IMR-90 (cell line): ENCODE measurements at regions not wholly inside any gene's neighbourhood (a gene's known extent, or its start where the extent isn't known, plus 50 kb on each side); places are given as distances from the start of the nearest gene placed in this dataset.

ENCODE experiments used
- ATAC-seq: fragments of 200-7000 bp; cut with Tn5 transposase; 2 replicates; pipeline ENCODE4 v1.9.1; 2020; ENCODE audit warnings: low read depth, mild to moderate bottlenecking, moderate library complexity
- BruUV-seq: library from RNA; stranded (reverse); fragments of 400-500 nt; replicated peaks from 2 replicates; lab custom pipeline; 2021; lab: Mats Ljungman, UMichigan
- CTCF ChIA-PET: fragments of 300-600 bp; formaldehyde crosslinking; extraction: SDS; loops from one replicate; lab custom pipeline; 2021; ENCODE audit warnings: antibody characterized with exemption; lab: Yijun Ruan, JAX
- POLR2A ChIA-PET: fragments of 300-600 bp; sonication (Branson Sonifier 250); formaldehyde crosslinking; loops from one replicate; lab custom pipeline; 2022; ENCODE audit warnings: antibody characterized with exemption; ENCODE audit not compliant: unreplicated experiment; lab: Charles Lee
- DNase-seq: peaks from one replicate; pipeline ENCODE4 v3.0.0; 2013
- H2AFZ ChIP-seq: replicated peaks from 2 replicates; pipeline ENCODE3; 2013; ENCODE audit warnings: low read length, mild to moderate bottlenecking; ENCODE audit not compliant: poor library complexity
- H2AK5ac ChIP-seq: 2 replicates; pipeline ENCODE4 v1.6.1; 2013; ENCODE audit warnings: low read depth, low read length, inconsistent platforms
- H2AK9ac ChIP-seq: replicated peaks from 2 replicates; pipeline ENCODE3; 2013; ENCODE audit warnings: mild to moderate bottlenecking, low read depth, low read length, moderate library complexity; ENCODE audit not compliant: poor library complexity
- H2BK120ac ChIP-seq: 2 replicates; pipeline ENCODE4 v1.6.1; 2013; ENCODE audit warnings: low read depth, low read length, inconsistent platforms
- H2BK15ac ChIP-seq: 3 replicates; pipeline ENCODE4 v1.6.1; 2013; ENCODE audit warnings: low read depth, low read length, inconsistent platforms
- H2BK20ac ChIP-seq: 2 replicates; pipeline ENCODE4 v1.6.1; 2013; ENCODE audit warnings: low read depth, mild to moderate bottlenecking, inconsistent platforms, low read length, moderate library complexity
- H2BK5ac ChIP-seq: 2 replicates; pipeline ENCODE4 v1.6.1; 2013; ENCODE audit warnings: mild to moderate bottlenecking, low read depth, low read length, inconsistent platforms; ENCODE audit not compliant: poor library complexity, severe bottlenecking
- H3K14ac ChIP-seq: replicated peaks from 2 replicates; pipeline ENCODE4 v1.6.1; 2013; ENCODE audit warnings: low read depth, low read length, inconsistent platforms
- H3K18ac ChIP-seq: 2 replicates; pipeline ENCODE4 v1.6.1; 2013; ENCODE audit warnings: low read depth, low read length, control low read depth
- H3K23ac ChIP-seq: 2 replicates; pipeline ENCODE4 v1.6.1; 2013; ENCODE audit warnings: low read depth, low read length, inconsistent platforms
- H3K27ac ChIP-seq: 2 replicates; pipeline ENCODE4 v1.5.1; 2013; ENCODE audit warnings: mild to moderate bottlenecking, control low read depth, low read length; ENCODE audit not compliant: insufficient read depth
- H3K27me3 ChIP-seq: 2 replicates; pipeline ENCODE4 v1.6.1; 2013; ENCODE audit warnings: low read length; ENCODE audit not compliant: control insufficient read depth, insufficient read depth
- H3K36me3 ChIP-seq: 2 replicates; pipeline ENCODE4 v1.6.1; 2013; ENCODE audit warnings: low read length, mixed read lengths; ENCODE audit not compliant: control insufficient read depth, insufficient read depth
- H3K4ac ChIP-seq: 2 replicates; pipeline ENCODE4 v1.6.1; 2013; ENCODE audit warnings: low read depth, low read length, inconsistent platforms
- H3K4me1 ChIP-seq: 2 replicates; pipeline ENCODE4 v1.6.1; 2013; ENCODE audit warnings: low read length, mixed read lengths; ENCODE audit not compliant: control insufficient read depth, insufficient read depth
- H3K4me2 ChIP-seq: 2 replicates; pipeline ENCODE4 v1.6.1; 2013; ENCODE audit warnings: low read depth, mild to moderate bottlenecking, control low read depth, low read length, moderate library complexity
- H3K4me3 ChIP-seq: 2 replicates; pipeline ENCODE4 v1.5.1; 2013; ENCODE audit warnings: low read depth, mild to moderate bottlenecking, control low read depth, low read length, moderate library complexity; ENCODE audit not compliant: insufficient read depth
- H3K56ac ChIP-seq: 2 replicates; pipeline ENCODE4 v1.6.1; 2013; ENCODE audit warnings: low read length, inconsistent platforms; ENCODE audit not compliant: insufficient read depth; ENCODE audit errors: extremely low read depth
- H3K79me1 ChIP-seq, 2 experiments: 2 replicates each; pipeline ENCODE4 v1.6.1; 2013; ENCODE audit warnings: low read length in 2 of 2, inconsistent platforms in 1 of 2, low read depth in 1 of 2
- H3K9ac ChIP-seq: 2 replicates; pipeline ENCODE4 v1.6.1; 2013; ENCODE audit warnings: low read depth, low read length, control low read depth
- H3K9me1 ChIP-seq: 2 replicates; pipeline ENCODE4 v1.6.1; 2013; ENCODE audit warnings: low read length, inconsistent platforms; ENCODE audit not compliant: insufficient read depth
- H3K9me3 ChIP-seq: 2 replicates; pipeline ENCODE4 v1.6.1; 2013; ENCODE audit warnings: low read length; ENCODE audit not compliant: control insufficient read depth, insufficient read depth
- H4K20me1 ChIP-seq: 2 replicates; pipeline ENCODE4 v1.6.1; 2013; ENCODE audit warnings: low read length, inconsistent platforms; ENCODE audit not compliant: insufficient read depth
- H4K5ac ChIP-seq: 2 replicates; pipeline ENCODE4 v1.6.1; 2013; ENCODE audit warnings: mild to moderate bottlenecking, low read depth, low read length, control low read depth
- H4K8ac ChIP-seq, 2 experiments: 2 replicates each; pipeline ENCODE4 v1.6.1; 2013; ENCODE audit warnings: low read depth in 2 of 2, low read length in 2 of 2, control low read depth in 1 of 2, inconsistent platforms in 1 of 2
- H4K91ac ChIP-seq: 2 replicates; pipeline ENCODE4 v1.6.1; 2013; ENCODE audit warnings: low read depth, low read length, inconsistent platforms; ENCODE audit not compliant: insufficient read depth
- CTCF ChIP-seq: conservative IDR thresholded peaks from 2 replicates; pipeline ENCODE4 v1.5.1; 2012; ENCODE audit warnings: mild to moderate bottlenecking, low read depth, low read length, improper control_type of control experiment
- MAFK ChIP-seq: IDR thresholded peaks from 2 replicates; pipeline ENCODE4 v1.6.1; 2012; ENCODE audit warnings: low read depth, low read length, improper control_type of control experiment
- RAD21 ChIP-seq: IDR thresholded peaks from 2 replicates; pipeline ENCODE4 v1.6.1; 2012; ENCODE audit warnings: low read length, improper control_type of control experiment
- RFX5 ChIP-seq: IDR thresholded peaks from 2 replicates; pipeline ENCODE4 v1.8.0; 2012; ENCODE audit warnings: low read depth, mild to moderate bottlenecking, low read length, moderate library complexity
- WGBS, 2 experiments: methylation state at CpG; one replicate each; pipeline versions ENCODE4 v1.1.5 to v1.1.7; 2013; ENCODE audit warnings: missing lambda C conversion rate in 2 of 2; ENCODE audit not compliant: insufficient read length in 1 of 2; ENCODE audit errors: extremely low coverage in 2 of 2; 5-methylcytosine and 5-hydroxymethylcytosine counted together
- dilution Hi-C: fragments of 300-500 bp; cut with HindIII; formaldehyde crosslinking; loops from one replicate; pipeline ENCODE4 v1.14.3; 2018; ENCODE audit warnings: low sequenced_read_pairs; ENCODE audit not compliant: unreplicated experiment
- in situ Hi-C: fragments of 300-500 bp; cut with MboI; formaldehyde crosslinking; loops from 3 replicates; pipeline ENCODE4 v1.14.3; 2019; ENCODE audit warnings: low sequenced_read_pairs, inconsistent platforms, mixed read lengths
- intact Hi-C: fragments of 100-400 bp; cut with micrococcal nuclease; formaldehyde crosslinking; loops from 2 replicates; pipeline ENCODE4 v1.10.0; 2022

- dilution Hi-C loops (no loop called here), intact Hi-C loops (no loop called here), in situ Hi-C loops (no loop called here)
- BruUV-seq, result no TSS peak
- Histone ChIP-seq H4K5ac (no peak overlapping the region), H3K4me3 (no peak overlapping the region), H3K27ac (no peak overlapping the region), H3K4me1 (no peaks in the 10 kb centered on the region), H3K9me3 (0 out of 2 replicates have a peak, but pooled peaks cover 3% of the 10 kb centered on the region), H4K8ac (no peak overlapping the region), H3K4ac (no peak overlapping the region), H3K79me1 (no peaks in the 10 kb centered on the region), H4K91ac (no peak overlapping the region), H2BK5ac (no peak overlapping the region), H2AK5ac (no peak overlapping the region), H2BK120ac (no peak overlapping the region), H3K9me1 (no peaks in the 10 kb centered on the region), H3K18ac (no peak overlapping the region), H2AFZ (no peak overlapping the region), H3K36me3 (no peaks in the 10 kb centered on the region), H4K20me1 (no peaks in the 10 kb centered on the region), H3K56ac (no peak overlapping the region), H3K27me3 (no peaks in the 10 kb centered on the region), H3K23ac (no peak overlapping the region), H3K9ac (no peak overlapping the region), H2AK9ac (no peak overlapping the region), H3K14ac (no peak overlapping the region), H2BK15ac (no peak overlapping the region), H2BK20ac (no peak overlapping the region), H3K4me2 (no peak overlapping the region)
- ChIA-PET POLR2A (no interaction called here), CTCF (no interaction called here)
- ATAC-seq (no peak), DNase-seq (no peak)
- 30% methylated on average over 2 of the region's 3 CpGs; no CpG with 5 or more reads in 1 of the 2 experiments for WGBS, 2 experiments
- TF ChIP-seq RFX5 (no peak), MAFK (no peak), CTCF (no peak), RAD21 (no peak)
Observed at GRCh38 chr2:122539920-122540319, 784.5 kb downstream of the TSN start.
